K562 (cell line): ENCODE measurements at regions not wholly inside any gene's neighbourhood (a gene's known extent, or its start where the extent isn't known, plus 50 kb on each side); places are given as distances from the start of the nearest gene placed in this dataset.

Experiments used
- ATAC-seq: fragments of 200-7000 bp; cut with Tn5 transposase; 3 replicates; pipeline ENCODE4 v1.9.1; 2020; ENCODE audit warnings: moderate library complexity
- BruUV-seq: library from RNA; stranded (reverse); fragments of 400-500 nt; replicated peaks from 2 replicates; lab custom pipeline; 2021; lab: Mats Ljungman, UMichigan
- CTCF ChIA-PET: fragments of 300-600 bp; formaldehyde crosslinking; extraction: SDS; loops from one replicate; lab custom pipeline; 2021; ENCODE audit warnings: low intra/inter-chr PET ratio; lab: Yijun Ruan, JAX
- POLR2A ChIA-PET: fragments of 300-600, 350-650 bp; sonication (Branson Sonifier 250); formaldehyde crosslinking; extraction: SDS; loops from one replicate; lab custom pipeline; 2021; ENCODE audit warnings: antibody characterized with exemption, inconsistent platforms; lab: Yijun Ruan, JAX
- DNase-seq, 4 experiments: peaks; one replicate each; pipeline versions ENCODE4 v3.0.0 to v3.0.0-alpha.2; 2011 to 2018; ENCODE audit warnings: low spot score in 3 of 4, mixed read lengths in 3 of 4; ENCODE audit errors: extremely low read depth in 1 of 4
- FAIRE-seq: peaks from 2 replicates; lab custom pipeline; 2011; peaks lifted over from hg19 to GRCh38; lab: Jason Lieb, UNC
- H2AFZ ChIP-seq: 2 replicates; pipeline ENCODE4 v1.6.0; 2011; ENCODE audit warnings: low read depth, low read length, control low read depth, inconsistent platforms
- H3K27ac ChIP-seq: fragments of 200-600 bp; 3 replicates; pipeline ENCODE4 v1.8.0; 2011; ENCODE audit warnings: low read depth, mild to moderate bottlenecking, control low read depth, inconsistent platforms, low read length, moderate library complexity, mixed read lengths; ENCODE audit errors: extremely low read depth
- H3K27me3 ChIP-seq, 2 experiments: fragments of 300-600 bp in 1 of 2; 2 replicates in 1 of 2; 3 replicates in 1 of 2; pipeline versions ENCODE4 v1.6.0 to v1.8.0; 2011; ENCODE audit warnings: inconsistent platforms in 2 of 2, low read length in 2 of 2, mild to moderate bottlenecking in 1 of 2, mixed read lengths in 1 of 2, moderate library complexity in 1 of 2; ENCODE audit not compliant: control insufficient read depth in 2 of 2, insufficient read depth in 2 of 2
- H3K36me3 ChIP-seq: fragments of 300-600 bp; 3 replicates; pipeline ENCODE4 v1.8.0; 2011; ENCODE audit warnings: mild to moderate bottlenecking, low read length, inconsistent platforms; ENCODE audit not compliant: control insufficient read depth, insufficient read depth
- H3K4me1 ChIP-seq, 2 experiments: fragments of 200-600 bp in 1 of 2; replicated peaks in 1 of 2; 2 replicates in 1 of 2; 3 replicates in 1 of 2; pipeline versions ENCODE4 v1.5.1 to v1.8.0; 2011; ENCODE audit warnings: inconsistent platforms in 2 of 2, low read length in 2 of 2, mild to moderate bottlenecking in 1 of 2, mixed read lengths in 1 of 2, moderate library complexity in 1 of 2; ENCODE audit not compliant: control insufficient read depth in 2 of 2, insufficient read depth in 2 of 2
- H3K4me2 ChIP-seq: 2 replicates; pipeline ENCODE4 v1.6.1; 2011; ENCODE audit warnings: low read length, control low read depth, inconsistent platforms, mixed read lengths; ENCODE audit not compliant: insufficient read depth
- H3K4me3 ChIP-seq: fragments of 200-600 bp; sonication (generic), shearing (Covaris generic); 2 replicates; pipeline ENCODE4 v1.5.1; 2016; ENCODE audit warnings: control low read depth, inconsistent platforms
- H3K79me2 ChIP-seq: fragments of 200-600 bp; 3 replicates; pipeline ENCODE4 v1.8.0; 2011; ENCODE audit warnings: low read length, inconsistent platforms; ENCODE audit not compliant: control insufficient read depth, insufficient read depth
- H3K9ac ChIP-seq, 2 experiments: 2 replicates each; pipeline versions ENCODE4 v1.6.0 to v1.6.1; 2011; ENCODE audit warnings: low read depth in 2 of 2, low read length in 2 of 2, control low read depth in 1 of 2, inconsistent platforms in 1 of 2, mild to moderate bottlenecking in 1 of 2, mixed read lengths in 1 of 2; ENCODE audit not compliant: insufficient read depth in 1 of 2
- H3K9me1 ChIP-seq: one replicate; pipeline ENCODE4 v1.6.0; 2011; ENCODE audit warnings: inconsistent platforms, mild to moderate bottlenecking, low read length, moderate library complexity; ENCODE audit not compliant: control insufficient read depth, insufficient read depth
- H3K9me3 ChIP-seq: replicated peaks from 2 replicates; pipeline ENCODE4 v1.5.1; 2011; ENCODE audit warnings: low read depth, low read length, inconsistent platforms; ENCODE audit not compliant: control insufficient read depth, insufficient read depth
- H4K20me1 ChIP-seq: replicated peaks from 2 replicates; pipeline ENCODE4 v1.6.1; 2011; ENCODE audit warnings: low read length, inconsistent platforms, mixed read lengths; ENCODE audit not compliant: control insufficient read depth, insufficient read depth
- HBP1 ChIP-seq: fragments of 450-650 bp; formaldehyde crosslinking; IDR thresholded peaks from 2 replicates; pipeline ENCODE4 v1.4.0; 2022; ENCODE audit warnings: missing genetic modification characterization
- HDAC3 ChIP-seq: fragments of 450-650 bp; IDR thresholded peaks from 2 replicates; pipeline ENCODE4 v1.6.1; 2018; ENCODE audit warnings: borderline replicate concordance, mild to moderate bottlenecking, moderate library complexity; ENCODE audit not compliant: partially characterized antibody
- HNRNPLL ChIP-seq: fragments of 200-400 bp; formaldehyde crosslinking; IDR thresholded peaks from 2 replicates; pipeline ENCODE4 v1.6.1; 2017; ENCODE audit warnings: low read length, low read depth, mild to moderate bottlenecking; ENCODE audit not compliant: poor library complexity, severe bottlenecking
- SIX5 ChIP-seq, 2 experiments: IDR thresholded peaks; 2 replicates each; pipeline ENCODE4 v1.6.1; 2011; ENCODE audit warnings: low read length in 2 of 2, borderline replicate concordance in 1 of 2, low read depth in 1 of 2, mild to moderate bottlenecking in 1 of 2, moderate library complexity in 1 of 2; ENCODE audit not compliant: insufficient read depth in 1 of 2
- TAF15 ChIP-seq: fragments of 200-400 bp; formaldehyde crosslinking; IDR thresholded peaks from 2 replicates; pipeline ENCODE4 v1.6.1; 2017; ENCODE audit warnings: mild to moderate bottlenecking, low read depth, low read length, moderate library complexity
- TFAP4 ChIP-seq: sonication (generic); formaldehyde crosslinking; IDR thresholded peaks from 2 replicates; pipeline ENCODE4 v1.8.0; 2022; ENCODE audit warnings: missing genetic modification reagents, mild to moderate bottlenecking, moderate library complexity, borderline replicate concordance
- WGBS: fragments of 100-300 bp; shearing (Covaris generic); methylation state at CpG from one replicate; pipeline ENCODE4 v1.1.6; 2016; ENCODE audit warnings: low coverage, mixed read lengths; ENCODE audit not compliant: insufficient coverage; ENCODE audit errors: missing lambda C conversion rate; 5-methylcytosine and 5-hydroxymethylcytosine counted together
- in situ Hi-C: fragments of 300-500 bp; cut with MboI; formaldehyde crosslinking; loops from 4 replicates; pipeline ENCODE4 v1.15.0; 2018; ENCODE audit warnings: inconsistent platforms, mixed read lengths
- intact Hi-C: fragments of 100-400 bp; cut with micrococcal nuclease; formaldehyde crosslinking; loops from 2 replicates; pipeline ENCODE4 v1.14.2; 2022

GRCh38 chr6:133173276-133173675 lies 67.9 kb upstream of the EYA4 start:
- H4K20me1 ChIP-seq: no peaks in the 10 kb centered on the region
- DNase-seq: no peak
- H3K36me3 ChIP-seq: no peaks in the 10 kb centered on the region
- ATAC-seq: no peak
- WGBS: 0% methylated on average over 4 of the region's 4 CpGs
- FAIRE-seq: no peak
- no peaks in the 10 kb centered on the region for H3K9me1 ChIP-seq
- H3K4me1 ChIP-seq: no peaks in the 10 kb centered on the region
- intact Hi-C loops (no loop called here), in situ Hi-C loops (loop anchor here (25.0 kb wide), 1 partner anchor 914 kb away; no protein-coding TSS in a partner anchor)
- H3K9ac ChIP-seq: no peak overlapping the region
- TF ChIP-seq HDAC3: no peak
- TF ChIP-seq TFAP4 (CRISPR knock-in tag): no peak
- TF ChIP-seq HNRNPLL: no peak
- TF ChIP-seq TAF15: no peak
- TF ChIP-seq HBP1 (CRISPR knock-in tag): no peak
- TF ChIP-seq SIX5 (IDR thresholded peaks at IDR 0.05; ENCODE audit: borderline replicate concordance in 1 of 2, insufficient read depth in 1 of 2, low read depth in 1 of 2, low read length in 2 of 2): no peak
- ChIA-PET POLR2A (no interaction called here), CTCF (no interaction called here)
- no TSS peak for BruUV-seq
- H3K27ac ChIP-seq: no peak overlapping the region
- no peak overlapping the region for H3K4me2 ChIP-seq
- no peaks in the 10 kb centered on the region for H3K79me2 ChIP-seq
- no peaks in the 10 kb centered on the region for H3K9me3 ChIP-seq
- no peak overlapping the region for H2AFZ ChIP-seq
- H3K27me3 ChIP-seq: no peaks in the 10 kb centered on the region
- H3K4me3 ChIP-seq: no peak overlapping the region
